Erythroblast (primary cell): ENCODE measurements at regions not wholly inside any gene's neighbourhood (a gene's known extent, or its start where the extent isn't known, plus 50 kb on each side); places are given as distances from the start of the nearest gene placed in this dataset.

Experiments
- GATA1 ChIP-seq: IDR thresholded peaks from 2 replicates; pipeline ENCODE4 v1.6.1; 2011; ENCODE audit warnings: low read depth, mild to moderate bottlenecking, control low read depth, low read length, moderate library complexity
- POLR2A ChIP-seq: IDR thresholded peaks from 2 replicates; pipeline ENCODE4 v1.6.1; 2011; ENCODE audit warnings: mild to moderate bottlenecking, low read length

DNA sequence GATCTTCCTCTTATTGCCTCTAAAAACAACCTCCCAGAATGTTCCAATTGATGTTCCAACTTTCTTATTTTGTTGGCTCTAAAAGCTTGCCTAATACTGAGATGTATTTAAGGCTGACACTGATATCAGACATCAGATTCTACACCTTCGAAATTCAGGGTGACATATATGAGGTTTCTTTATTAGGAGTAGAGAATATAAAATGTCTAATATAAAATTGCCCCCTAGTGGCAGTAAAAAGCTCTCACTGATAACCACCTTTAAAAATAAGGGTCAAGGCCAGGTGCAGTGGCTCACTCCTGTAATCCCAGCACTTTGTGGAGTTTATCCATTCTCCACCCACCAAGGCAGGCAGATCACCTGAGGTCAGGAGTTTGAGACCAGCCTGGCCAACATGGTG lies 789.7 kb upstream of the SLC39A10 start:
- TF ChIP-seq POLR2A: no peak
- TF ChIP-seq GATA1: no peak
